A673 (cell line): ENCODE measurements at regions not wholly inside any gene's neighbourhood (a gene's known extent, or its start where the extent isn't known, plus 50 kb on each side); places are given as distances from the start of the nearest gene placed in this dataset.

Source experiments
- CTCF ChIP-seq: fragments of 300-800, 200-600 bp; sonication (generic); conservative IDR thresholded peaks from 2 replicates; pipeline ENCODE4 v1.5.1; 2017; ENCODE audit warnings: low read depth, mild to moderate bottlenecking, antibody characterized with exemption, low read length, moderate library complexity, mixed read lengths
- EZH2 ChIP-seq: fragments of 200-600 bp; sonication (generic); IDR thresholded peaks from 2 replicates; pipeline ENCODE4 v1.6.1; 2017; ENCODE audit warnings: borderline replicate concordance, low read depth, mild to moderate bottlenecking, mixed read lengths, antibody characterized with exemption, low read length; ENCODE audit not compliant: poor library complexity, severe bottlenecking

- no peak for TF ChIP-seq CTCF
- no peak for TF ChIP-seq EZH2
Measured at GRCh38 chr16:73106329-73107034, 58.6 kb upstream of the ZFHX3 start.
